HT-29 (cell line): ENCODE measurements at regions not wholly inside any gene's neighbourhood (a gene's known extent, or its start where the extent isn't known, plus 50 kb on each side); places are given as distances from the start of the nearest gene placed in this dataset.
A peak's percentile ranks its signal among the peaks of the same experiment; 100 is the strongest.
"Not testable (repeated sequence)": the region's sequence is repeated elsewhere in the genome, so short reads cannot be mapped to it uniquely, and the experiment has no call there.

Source experiments
- DNase-seq: peaks from one replicate; pipeline ENCODE4 v3.0.0-alpha.2; 2015; ENCODE audit warnings: low spot score

- DNase-seq, result no peak
Measured at GRCh38 chr2:145757503-145758246, 1237.8 kb upstream of the ZEB2 start.

- DNase-seq, result peak; percentile 43
Measured at GRCh38 chr2:145755019-145755837, 1235.3 kb upstream of the ZEB2 start.

DNA sequence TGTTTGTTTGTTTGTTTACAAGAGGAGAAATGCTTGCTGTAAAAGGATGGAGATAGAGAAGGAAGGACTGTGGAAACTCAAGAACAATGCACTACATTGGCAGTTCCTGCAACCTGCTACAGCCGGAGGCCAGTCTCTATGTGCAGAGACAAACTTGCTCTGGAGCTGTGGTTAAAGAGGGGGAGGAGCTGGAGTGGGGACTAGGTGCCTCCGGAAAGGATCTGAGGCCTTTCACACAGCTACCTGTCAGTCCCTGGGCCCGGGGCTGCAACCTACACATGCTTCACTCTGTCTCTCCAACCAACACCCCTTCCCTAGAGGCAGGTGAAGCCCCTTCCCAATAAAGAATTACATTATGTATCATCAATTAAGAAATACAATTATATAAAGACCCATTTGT, 1234.0 kb upstream of the ZEB2 start:
- DNase-seq, result no peak

DNA sequence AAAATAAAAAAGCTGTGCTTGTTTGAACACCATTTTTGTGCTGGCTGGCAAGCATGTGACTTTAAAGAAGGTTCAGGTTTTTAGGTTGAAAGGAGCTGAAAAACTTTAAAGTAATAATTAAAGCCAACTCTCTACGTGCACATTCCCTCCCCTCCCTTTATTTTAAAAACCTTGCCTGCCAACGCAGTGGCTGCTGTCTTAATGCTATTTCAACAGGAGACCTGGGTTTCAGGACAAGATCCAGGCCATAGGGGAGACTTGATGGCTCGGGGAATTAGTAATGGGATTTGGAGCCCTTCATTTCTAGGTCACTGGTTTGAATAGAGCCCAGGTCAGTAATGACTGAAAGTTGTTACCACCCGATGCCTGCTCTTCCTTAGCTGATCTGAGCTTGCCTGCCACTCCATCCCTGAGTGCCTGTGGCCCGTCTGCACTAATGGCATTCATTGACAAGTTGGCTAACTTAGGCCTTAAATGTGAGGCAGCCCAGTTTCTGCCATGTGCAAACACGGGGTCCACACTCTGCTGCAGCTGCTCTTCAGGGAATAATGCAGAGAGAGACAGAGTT, 1233.2 kb upstream of the ZEB2 start:
- no peak for DNase-seq

DNA sequence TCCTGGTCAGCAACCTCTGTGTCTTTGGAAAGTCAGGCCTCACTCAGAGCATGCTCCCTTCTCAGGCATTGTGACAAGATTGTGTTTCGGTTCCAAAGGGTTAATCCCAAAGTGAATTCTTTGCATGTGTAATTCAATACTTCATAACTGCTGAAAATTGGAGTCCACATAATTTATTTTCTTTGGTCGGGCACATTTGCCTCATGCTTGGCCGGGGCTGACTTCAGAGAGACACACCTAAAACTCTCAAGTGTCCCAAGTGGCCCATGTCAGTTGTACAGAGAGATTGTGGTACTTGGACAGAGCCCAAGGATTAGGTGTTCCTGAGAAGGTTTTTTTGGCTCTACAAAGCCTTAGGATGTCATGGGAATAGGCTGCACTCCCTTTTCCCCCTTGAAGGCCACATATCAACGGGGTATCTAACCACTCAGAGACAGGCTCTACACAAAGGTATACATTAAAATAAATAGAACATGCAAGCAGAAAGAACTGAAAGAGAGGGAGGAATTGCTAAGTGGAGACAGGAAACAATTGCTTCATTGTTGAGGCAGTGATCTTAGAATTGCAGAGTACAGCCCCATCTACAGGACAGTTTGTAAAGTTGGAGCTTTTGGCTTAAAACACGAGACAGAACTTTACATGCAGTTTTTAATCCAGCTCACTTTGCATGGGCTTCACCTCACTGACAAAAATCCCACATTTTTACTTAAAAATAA, 1232.3 kb upstream of the ZEB2 start:
- DNase-seq, result peak; percentile 52

DNA sequence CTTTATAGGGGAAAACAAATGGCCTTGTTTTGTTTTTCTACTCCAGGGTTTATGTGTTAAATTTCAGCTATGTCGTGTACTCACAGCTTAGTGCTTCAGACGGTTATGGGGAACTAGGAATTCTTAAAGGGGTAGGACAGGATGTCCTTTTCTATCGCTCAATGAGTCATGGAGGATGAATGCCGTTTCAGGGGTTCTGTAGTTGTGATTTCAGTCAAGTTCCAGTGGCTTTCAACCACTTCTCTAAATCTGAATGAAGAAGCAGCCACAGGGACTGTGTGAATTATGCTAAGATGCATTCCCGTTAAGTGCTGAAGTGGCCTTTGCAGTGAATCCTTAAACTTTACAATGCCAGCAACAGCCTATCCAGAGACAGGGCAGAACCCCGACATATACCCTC, 1231.7 kb upstream of the ZEB2 start:
- no peak for DNase-seq

DNA sequence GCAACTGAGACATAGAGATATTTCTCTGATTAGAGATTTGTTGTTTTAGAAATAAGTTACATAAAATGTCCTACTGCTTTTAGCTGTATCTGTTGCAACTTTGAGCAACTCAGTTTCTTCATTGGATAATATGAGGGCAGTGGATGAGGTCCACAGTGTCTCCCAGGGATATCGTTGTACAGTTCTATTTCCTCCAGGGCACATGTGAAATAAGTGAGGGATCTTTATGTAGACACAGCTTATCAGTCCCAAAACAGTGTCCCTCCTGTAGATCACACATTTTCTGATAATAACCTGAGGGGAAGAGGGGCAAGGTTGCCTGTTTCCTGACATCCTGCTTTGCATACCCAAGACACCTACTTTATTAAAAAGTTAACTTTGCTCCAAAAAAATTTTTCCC, 1231.2 kb upstream of the ZEB2 start:
- no peak for DNase-seq

- no peak for DNase-seq
Measured at GRCh38 chr2:145750612-145751011, 1230.7 kb upstream of the ZEB2 start.

- no peak for DNase-seq
Measured at GRCh38 chr2:145750144-145750543, 1230.2 kb upstream of the ZEB2 start.

DNA sequence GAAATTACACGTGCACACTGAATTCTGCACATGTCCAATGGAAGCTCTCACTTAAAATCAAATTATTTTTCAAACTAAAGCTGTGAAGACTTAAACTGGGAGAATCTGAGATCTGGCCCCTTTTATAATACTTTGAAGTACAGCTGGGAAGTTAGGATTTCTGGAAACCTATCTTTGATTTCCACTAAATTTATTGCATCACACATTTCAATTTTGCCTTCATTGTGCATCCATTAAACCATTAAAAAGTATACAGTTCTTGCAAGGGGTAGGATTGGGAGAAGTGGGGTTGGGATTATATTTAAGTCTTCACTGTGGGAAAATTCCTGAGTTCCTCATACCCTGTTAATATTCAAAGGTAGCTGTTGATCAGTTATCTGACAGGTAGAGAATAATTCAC, 1229.6 kb upstream of the ZEB2 start:
- no peak for DNase-seq

GRCh38 chr2:145748927-145749326, 1229.0 kb upstream of the ZEB2 start:
- DNase-seq, result no peak

GRCh38 chr2:145747715-145748114, 1227.8 kb upstream of the ZEB2 start:
- DNase-seq, result no peak

- DNase-seq, result not testable (repeated sequence)
Measured at GRCh38 chr2:145745387-145745721, 1225.4 kb upstream of the ZEB2 start.

- DNase-seq, result no peak
Measured at GRCh38 chr2:145744541-145745386, 1224.8 kb upstream of the ZEB2 start.

GRCh38 chr2:145743011-145743410, 1223.1 kb upstream of the ZEB2 start:
- DNase-seq, result no peak

- no peak for DNase-seq
Measured at GRCh38 chr2:145741636-145742035, 1221.7 kb upstream of the ZEB2 start.

DNA sequence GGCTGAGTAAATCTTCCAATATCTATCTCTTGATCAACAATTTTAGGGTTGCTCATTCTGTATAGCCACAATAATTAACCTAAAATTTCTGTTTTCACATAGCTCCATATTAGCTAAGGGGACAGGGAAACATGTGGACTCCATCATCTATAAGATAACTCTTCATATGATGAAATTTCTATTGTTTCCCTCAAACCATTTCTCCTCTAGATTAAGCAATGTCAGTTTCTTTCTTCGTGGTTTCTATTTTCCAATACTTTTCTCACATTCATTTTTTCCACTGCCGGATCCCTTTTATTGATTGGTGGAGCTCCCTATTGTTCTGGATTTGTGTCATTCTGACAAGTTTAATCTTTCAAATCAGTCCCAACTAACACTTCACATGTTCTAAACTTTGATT, 1221.3 kb upstream of the ZEB2 start:
- DNase-seq, result no peak

DNA sequence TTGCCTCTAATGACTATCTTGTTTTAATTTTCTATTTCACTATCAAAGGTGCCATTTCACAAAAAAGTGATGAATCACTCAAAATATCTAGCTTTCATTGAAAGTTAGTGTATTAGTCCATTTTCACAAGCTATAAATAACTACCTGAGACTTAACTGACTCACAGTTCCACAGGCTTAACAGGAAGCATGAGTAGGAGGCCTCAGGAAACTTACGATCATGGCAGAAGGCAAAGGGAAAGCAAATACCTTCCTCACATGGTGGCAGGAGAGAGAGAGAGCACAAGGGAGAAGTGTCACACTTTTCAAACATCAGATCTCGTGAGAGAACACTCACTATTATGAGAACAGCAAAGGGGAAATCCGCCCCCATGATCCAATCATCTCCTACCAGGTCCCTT, 1220.4 kb upstream of the ZEB2 start:
- no peak for DNase-seq

DNA sequence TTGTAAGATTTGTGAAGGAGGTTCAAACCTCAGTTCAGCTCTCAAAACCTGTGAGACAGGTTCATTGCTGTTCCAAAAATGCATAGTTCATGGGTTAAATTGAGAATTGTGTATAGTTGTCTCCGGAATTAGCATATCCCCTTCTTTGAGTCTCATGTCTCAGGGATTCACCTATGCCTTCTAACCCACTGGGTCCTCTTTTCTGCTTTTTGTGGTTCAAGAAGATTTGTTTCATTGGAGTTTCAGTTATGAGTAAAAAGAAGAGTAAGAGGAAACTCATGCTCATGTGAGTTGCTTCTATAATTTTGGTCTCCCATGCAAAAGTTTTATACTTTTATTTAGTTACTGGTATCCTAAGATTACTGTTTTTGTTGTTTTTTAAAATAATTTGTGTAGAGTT, 1219.8 kb upstream of the ZEB2 start:
- no peak for DNase-seq

- DNase-seq, result no peak
Measured at GRCh38 chr2:145736871-145737270, 1217.0 kb upstream of the ZEB2 start.

GRCh38 chr2:145731467-145731866, 1211.5 kb upstream of the ZEB2 start:
- no peak for DNase-seq
